Neural progenitor cell (in vitro differentiated cells): ENCODE measurements at regions not wholly inside any gene's neighbourhood (a gene's known extent, or its start where the extent isn't known, plus 50 kb on each side); places are given as distances from the start of the nearest gene placed in this dataset.
A peak's percentile ranks its signal among the peaks of the same experiment; 100 is the strongest.

Experiments
- DNase-seq: peaks from one replicate; pipeline ENCODE4 v3.0.0-alpha.2; 2016; ENCODE audit warnings: low spot score
- H2AFZ ChIP-seq: fragments of 200-600 bp; sonication (generic); replicated peaks from 2 replicates; pipeline ENCODE4 v1.6.1; 2016; ENCODE audit warnings: antibody characterized with exemption
- H3F3A ChIP-seq: fragments of 200-600 bp; sonication (generic); 2 replicates; pipeline ENCODE4 v1.6.1; 2016; ENCODE audit warnings: antibody characterized with exemption, low read depth
- H3K27ac ChIP-seq: fragments of 200-600 bp; sonication (generic); 2 replicates; pipeline ENCODE4 v1.5.1; 2016; ENCODE audit warnings: mild to moderate bottlenecking
- H3K27me3 ChIP-seq: fragments of 200-600 bp; sonication (generic); 2 replicates; pipeline ENCODE4 v1.6.1; 2016; ENCODE audit warnings: mild to moderate bottlenecking, moderate library complexity
- H3K36me3 ChIP-seq: fragments of 200-600 bp; sonication (generic); 2 replicates; pipeline ENCODE4 v1.5.1; 2016
- H3K4me1 ChIP-seq: fragments of 200-600 bp; sonication (generic); 2 replicates; pipeline ENCODE4 v1.6.1; 2016; ENCODE audit warnings: mixed run types
- H3K4me2 ChIP-seq: fragments of 200-600 bp; sonication (generic); 2 replicates; pipeline ENCODE4 v1.6.1; 2016
- H3K4me3 ChIP-seq: fragments of 200-600 bp; sonication (generic); 2 replicates; pipeline ENCODE4 v1.5.1; 2016
- H3K79me2 ChIP-seq: fragments of 200-600 bp; sonication (generic); 2 replicates; pipeline ENCODE4 v1.6.1; 2016; ENCODE audit warnings: low read depth
- H3K9ac ChIP-seq: fragments of 200-600 bp; sonication (generic); 2 replicates; pipeline ENCODE4 v1.6.1; 2016
- H3K9me3 ChIP-seq: fragments of 200-600 bp; sonication (generic); 2 replicates; pipeline ENCODE4 v1.5.1; 2016; ENCODE audit warnings: low read depth
- H4K20me1 ChIP-seq: fragments of 200-600 bp; sonication (generic); 2 replicates; pipeline ENCODE4 v1.6.1; 2016; ENCODE audit warnings: low read depth
- H3K27ac Mint-ChIP-seq: 3 replicates; pipeline ENCODE4 v1.8.0; 2021; ENCODE audit warnings: mixed read lengths
- H3K27me3 Mint-ChIP-seq: 2 replicates; pipeline ENCODE4 v1.8.0; 2022; ENCODE audit warnings: low read depth, mild to moderate bottlenecking, inconsistent platforms, moderate library complexity, mixed read lengths; ENCODE audit not compliant: insufficient read depth
- H3K36me3 Mint-ChIP-seq: 3 replicates; pipeline ENCODE4 v1.8.0; 2021; ENCODE audit warnings: mixed read lengths
- H3K4me1 Mint-ChIP-seq: 3 replicates; pipeline ENCODE4 v1.8.0; 2021; ENCODE audit warnings: mixed read lengths
- H3K4me3 Mint-ChIP-seq: 3 replicates; pipeline ENCODE4 v1.8.0; 2021; ENCODE audit warnings: mild to moderate bottlenecking, moderate library complexity, mixed read lengths
- H3K9me3 Mint-ChIP-seq: 3 replicates; pipeline ENCODE4 v1.8.0; 2020; ENCODE audit warnings: mixed read lengths
- CTCF ChIP-seq: fragments of 200-600 bp; sonication (generic); IDR thresholded peaks from 2 replicates; pipeline ENCODE4 v1.5.1; 2017; ENCODE audit warnings: antibody characterized with exemption, mild to moderate bottlenecking
- EZH2 ChIP-seq: fragments of 200-600 bp; sonication (generic); IDR thresholded peaks from 2 replicates; pipeline ENCODE4 v1.6.1; 2017; ENCODE audit warnings: antibody characterized with exemption, mild to moderate bottlenecking, moderate library complexity
- EZH2phosphoT487 ChIP-seq: fragments of 200-600 bp; sonication (generic); IDR thresholded peaks from 2 replicates; pipeline ENCODE4 v1.6.1; 2017; ENCODE audit warnings: antibody characterized with exemption

- peaks cover 9% of the 10 kb centered on the region for H3K4me1 ChIP-seq
- H3F3A ChIP-seq, result no peaks in the 10 kb centered on the region
- H3K4me2 ChIP-seq, result no peak overlapping the region
- H3K36me3 Mint-ChIP-seq, result no peaks in the 10 kb centered on the region
- no peak overlapping the region for H3K4me3 Mint-ChIP-seq
- H3K9me3 Mint-ChIP-seq, result no peaks in the 10 kb centered on the region
- peaks cover 2% of the 10 kb centered on the region for H3K27me3 Mint-ChIP-seq
- TF ChIP-seq EZH2 (no peak), EZH2phosphoT487 (no peak), CTCF (no peak)
- H3K27me3 ChIP-seq, result no peaks in the 10 kb centered on the region
- H3K27ac ChIP-seq, result no peak overlapping the region
- no peak overlapping the region for H3K4me3 ChIP-seq
- no peaks in the 10 kb centered on the region for H4K20me1 ChIP-seq
- no peak overlapping the region for H3K9ac ChIP-seq
- DNase-seq, result no peak
- H3K36me3 ChIP-seq, result no peaks in the 10 kb centered on the region
- H3K4me1 Mint-ChIP-seq, result peaks cover 21% of the 10 kb centered on the region
- H2AFZ ChIP-seq, result no peak overlapping the region
- no peak overlapping the region for H3K27ac Mint-ChIP-seq
- no peaks in the 10 kb centered on the region for H3K79me2 ChIP-seq
- no peaks in the 10 kb centered on the region for H3K9me3 ChIP-seq
Measured at GRCh38 chr3:170699158-170700053, 113.5 kb upstream of the SLC7A14 start.

GRCh38 chr3:170697908-170698307 lies 112.0 kb upstream of the SLC7A14 start:
- Histone ChIP-seq H3K79me2 (no peaks in the 10 kb centered on the region), H2AFZ (no peak overlapping the region), H3K9ac (no peak overlapping the region), H3K27ac (no peak overlapping the region), H3K4me1 (peaks cover 9% of the 10 kb centered on the region), H3K4me2 (no peak overlapping the region), H3K27me3 (no peaks in the 10 kb centered on the region), H3K4me3 (no peak overlapping the region), H3F3A (no peaks in the 10 kb centered on the region), H3K36me3 (no peaks in the 10 kb centered on the region), H3K9me3 (no peaks in the 10 kb centered on the region), H4K20me1 (no peaks in the 10 kb centered on the region)
- DNase-seq, result peak; percentile 12
- no peak for TF ChIP-seq EZH2
- no peak for TF ChIP-seq EZH2phosphoT487
- Mint-ChIP-seq H3K36me3 (no peaks in the 10 kb centered on the region), H3K27me3 (no peaks in the 10 kb centered on the region), H3K4me3 (no peak overlapping the region), H3K27ac (peak overlapping the region; percentile 27), H3K4me1 (peaks cover 21% of the 10 kb centered on the region), H3K9me3 (no peaks in the 10 kb centered on the region)

- no peak for DNase-seq
Measured at GRCh38 chr3:170697131-170697530, 111.3 kb upstream of the SLC7A14 start.

More at GRCh38 chr3:170697131-170697530, 111.3 kb upstream of the SLC7A14 start:
- no peaks in the 10 kb centered on the region for H3K9me3 ChIP-seq
- H3K4me3 ChIP-seq, result no peak overlapping the region
- H3F3A ChIP-seq, result no peaks in the 10 kb centered on the region
- TF ChIP-seq EZH2 (no peak), EZH2phosphoT487 (no peak), CTCF (no peak)
- Mint-ChIP-seq H3K4me1 (peaks cover 19% of the 10 kb centered on the region), H3K4me3 (no peak overlapping the region), H3K27ac (no peak overlapping the region), H3K9me3 (no peaks in the 10 kb centered on the region), H3K36me3 (no peaks in the 10 kb centered on the region), H3K27me3 (no peaks in the 10 kb centered on the region)
- H3K4me2 ChIP-seq, result no peak overlapping the region
- no peak overlapping the region for H3K27ac ChIP-seq
- no peaks in the 10 kb centered on the region for H3K36me3 ChIP-seq
- no peaks in the 10 kb centered on the region for H3K27me3 ChIP-seq
- no peak overlapping the region for H2AFZ ChIP-seq
- peaks cover 9% of the 10 kb centered on the region for H3K4me1 ChIP-seq
- H3K9ac ChIP-seq, result no peak overlapping the region
- H3K79me2 ChIP-seq, result no peaks in the 10 kb centered on the region
- no peaks in the 10 kb centered on the region for H4K20me1 ChIP-seq
